ENCODE measurements at regions not wholly inside any gene's neighbourhood (a gene's known extent, or its start where the extent isn't known, plus 50 kb on each side); places are given as distances from the start of the nearest gene placed in this dataset.

DNA sequence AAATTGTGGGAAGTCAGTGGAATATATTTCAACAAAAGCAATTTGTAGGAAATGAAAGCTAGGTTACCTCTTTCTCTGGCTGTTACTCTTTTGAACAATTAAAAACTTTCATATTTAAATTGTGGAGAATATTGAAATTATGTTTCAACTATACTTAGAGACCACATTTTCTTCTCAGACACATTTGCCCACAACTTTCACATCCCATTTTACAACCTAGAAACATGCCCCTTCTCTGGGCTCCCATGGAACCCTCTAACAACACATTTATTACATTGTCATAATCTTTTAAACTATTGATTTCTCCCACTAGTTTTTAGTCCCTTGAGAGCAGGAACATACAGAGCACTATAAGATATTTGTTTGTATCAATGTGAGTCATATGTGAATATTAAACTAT lies 211.7 kb upstream of the TTC14 start:
- no peak overlapping the region for H3K4me3 ChIP-seq (ENCODE audit: control insufficient read depth, low read depth, low read length)
- TF ChIP-seq CTCF (IDR thresholded peaks at IDR 0.05; ENCODE audit: control insufficient read depth, insufficient read depth, low read depth, low read length, missing control alignments), result no peak
- no peak for DNase-seq (ENCODE audit: low read depth)

DNA sequence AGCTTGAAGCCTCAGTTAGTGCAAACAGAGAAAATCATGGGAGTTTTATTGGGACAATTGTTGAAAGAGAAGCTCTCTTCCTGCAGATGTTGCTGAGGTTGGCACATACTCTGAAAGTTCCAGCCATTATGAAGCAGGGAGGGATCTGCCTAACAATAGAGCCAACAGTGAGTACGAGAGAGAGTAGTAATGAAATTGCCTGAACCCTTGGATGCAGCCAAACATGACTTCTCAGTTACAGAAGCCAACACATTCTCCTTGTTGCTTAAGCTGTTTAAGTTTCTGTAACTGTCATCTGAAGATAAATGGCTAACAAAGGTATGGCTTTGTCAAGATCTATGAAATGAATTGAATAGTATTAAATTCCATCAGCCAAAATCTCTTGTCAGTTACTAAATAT lies 211.0 kb upstream of the TTC14 start:
- no peak overlapping the region for H3K4me3 ChIP-seq (ENCODE audit: control insufficient read depth, low read depth, low read length)
- no peak for DNase-seq (ENCODE audit: low read depth)
- TF ChIP-seq CTCF (IDR thresholded peaks at IDR 0.05; ENCODE audit: control insufficient read depth, insufficient read depth, low read depth, low read length, missing control alignments), result no peak

GRCh38 chr3:180401226-180401625 lies 200.7 kb upstream of the TTC14 start:
- no peak overlapping the region for H3K4me3 ChIP-seq (ENCODE audit: control insufficient read depth, low read depth, low read length)
- DNase-seq (ENCODE audit: low read depth), result no peak
- TF ChIP-seq CTCF (IDR thresholded peaks at IDR 0.05; ENCODE audit: control insufficient read depth, insufficient read depth, low read depth, low read length, missing control alignments), result no peak

DNA sequence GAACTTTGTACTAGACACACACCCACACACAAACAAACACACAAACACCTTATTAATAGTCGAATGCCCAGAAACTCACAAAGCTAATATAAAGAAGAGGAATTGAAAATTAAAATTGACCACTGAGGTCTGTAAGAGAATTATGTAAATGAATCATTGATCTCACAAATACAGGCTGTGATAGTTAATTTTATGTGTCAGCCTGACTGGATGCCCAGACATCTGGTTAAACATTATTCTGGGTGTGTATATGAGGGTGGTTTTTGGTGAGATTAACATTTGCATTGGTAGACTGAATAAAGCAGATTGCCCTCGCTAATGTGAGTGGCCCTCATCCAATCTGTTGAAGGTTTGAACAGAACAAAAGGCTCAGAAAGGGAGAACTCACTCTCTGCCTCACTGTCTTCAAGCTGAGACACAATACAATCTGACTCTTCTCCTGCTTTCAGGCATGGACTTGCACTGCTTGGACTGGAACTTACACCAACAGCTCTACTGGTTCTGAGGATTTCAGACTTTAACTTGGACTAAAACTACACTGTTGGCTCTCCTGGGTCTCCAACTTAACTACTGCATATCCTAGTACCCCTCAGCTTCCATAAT lies 199.4 kb upstream of the TTC14 start:
- no peak for DNase-seq (ENCODE audit: low read depth)
- H3K4me3 ChIP-seq (ENCODE audit: control insufficient read depth, low read depth, low read length), result no peak overlapping the region
- no peak for TF ChIP-seq CTCF (IDR thresholded peaks at IDR 0.05; ENCODE audit: control insufficient read depth, insufficient read depth, low read depth, low read length, missing control alignments)

DNA sequence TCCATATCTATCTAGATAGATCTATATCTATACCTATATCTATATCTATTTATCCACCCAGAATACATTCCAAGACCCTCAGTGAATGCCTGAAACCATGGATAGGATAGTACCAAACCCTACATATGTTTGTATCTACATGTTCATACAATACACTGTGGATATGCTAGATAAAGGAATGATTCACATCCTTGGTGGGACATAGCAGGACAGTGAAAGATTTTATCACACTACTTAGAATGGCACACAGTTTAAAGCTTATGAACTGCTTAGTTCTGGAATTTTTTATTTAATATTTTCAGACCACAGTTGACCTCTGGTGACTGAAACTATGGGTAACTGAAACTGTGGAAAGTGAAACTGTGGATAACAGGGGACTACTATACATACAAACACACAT lies 198.8 kb upstream of the TTC14 start:
- no peak for DNase-seq (ENCODE audit: low read depth)
- TF ChIP-seq CTCF (IDR thresholded peaks at IDR 0.05; ENCODE audit: control insufficient read depth, insufficient read depth, low read depth, low read length, missing control alignments), result no peak
- H3K4me3 ChIP-seq (ENCODE audit: control insufficient read depth, low read depth, low read length), result no peak overlapping the region

DNA sequence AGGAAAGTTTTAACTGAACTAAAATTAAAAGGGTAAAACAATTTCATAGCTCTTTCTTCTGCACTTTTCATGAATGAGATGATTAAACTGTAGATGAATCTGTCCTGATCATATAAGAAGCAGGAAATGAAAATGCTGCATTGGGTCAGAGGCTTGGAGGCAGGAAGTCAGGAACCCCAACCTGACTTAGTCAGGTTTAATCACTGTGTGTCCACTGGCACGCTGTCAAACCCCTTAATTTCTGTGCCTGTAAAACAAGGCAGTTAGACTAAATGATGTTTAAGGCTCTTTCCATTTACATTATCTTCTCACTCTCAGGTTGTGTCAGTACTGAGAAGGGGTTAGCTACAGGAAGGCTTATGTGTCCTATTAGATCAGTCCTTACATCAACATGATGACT lies 193.3 kb upstream of the TTC14 start:
- TF ChIP-seq CTCF (IDR thresholded peaks at IDR 0.05; ENCODE audit: control insufficient read depth, insufficient read depth, low read depth, low read length, missing control alignments), result no peak
- no peak overlapping the region for H3K4me3 ChIP-seq (ENCODE audit: control insufficient read depth, low read depth, low read length)
- no peak for DNase-seq (ENCODE audit: low read depth)

- H3K4me3 ChIP-seq (ENCODE audit: control insufficient read depth, low read depth, low read length), result no peak overlapping the region
- no peak for TF ChIP-seq CTCF (IDR thresholded peaks at IDR 0.05; ENCODE audit: control insufficient read depth, insufficient read depth, low read depth, low read length, missing control alignments)
- DNase-seq (ENCODE audit: low read depth), result no peak
Measured at GRCh38 chr3:180409170-180409569, 192.8 kb upstream of the TTC14 start.
